Epithelial cell of esophagus (primary cell): ENCODE measurements at regions not wholly inside any gene's neighbourhood (a gene's known extent, or its start where the extent isn't known, plus 50 kb on each side); places are given as distances from the start of the nearest gene placed in this dataset.

Experiments used
- DNase-seq: peaks from one replicate; pipeline ENCODE4 v3.0.0; 2010; ENCODE audit warnings: low read depth
- H3K4me3 ChIP-seq: 2 replicates; pipeline ENCODE4 v1.5.1; 2011; ENCODE audit warnings: mild to moderate bottlenecking, low read length, control low read depth
- CTCF ChIP-seq: IDR thresholded peaks from 2 replicates; pipeline ENCODE4 v1.5.1; 2011; ENCODE audit warnings: low read depth, mild to moderate bottlenecking, low read length, control low read depth, inconsistent platforms; ENCODE audit not compliant: insufficient read depth; ENCODE audit errors: missing control alignments

- TF ChIP-seq CTCF = no peak
- no peak overlapping the region for H3K4me3 ChIP-seq
- peak; percentile 64 for DNase-seq
Measured at GRCh38 chr2:216299588-216299987, 72.7 kb downstream of the MARCHF4 start.

GRCh38 chr2:216298719-216299495 is 73.4 kb downstream of the MARCHF4 start:
- peak; percentile 80 for DNase-seq
- no peak for TF ChIP-seq CTCF

GRCh38 chr2:216296856-216297255 is 75.4 kb downstream of the MARCHF4 start:
- H3K4me3 ChIP-seq = no peak overlapping the region
- no peak for TF ChIP-seq CTCF
- no peak for DNase-seq

More at GRCh38 chr2:216298719-216299495, 73.4 kb downstream of the MARCHF4 start:
- no peak overlapping the region for H3K4me3 ChIP-seq

- H3K4me3 ChIP-seq = no peak overlapping the region
- no peak for TF ChIP-seq CTCF
- peak; percentile 97 for DNase-seq
Measured at GRCh38 chr2:216294305-216294704, 78.0 kb downstream of the MARCHF4 start.

- no peak overlapping the region for H3K4me3 ChIP-seq
- TF ChIP-seq CTCF = no peak
- no peak for DNase-seq
Measured at GRCh38 chr2:216293883-216294282, 78.4 kb downstream of the MARCHF4 start.

GRCh38 chr2:216292886-216293301 is 79.4 kb downstream of the MARCHF4 start:
- TF ChIP-seq CTCF = no peak
- DNase-seq = peak; percentile 43

GRCh38 chr2:216292475-216292874 is 79.8 kb downstream of the MARCHF4 start:
- no peak for TF ChIP-seq CTCF
- DNase-seq = no peak
- no peak overlapping the region for H3K4me3 ChIP-seq

More at GRCh38 chr2:216292886-216293301, 79.4 kb downstream of the MARCHF4 start:
- H3K4me3 ChIP-seq = no peak overlapping the region
